GM19467 (cell line): ENCODE measurements at regions not wholly inside any gene's neighbourhood (a gene's known extent, or its start where the extent isn't known, plus 50 kb on each side); places are given as distances from the start of the nearest gene placed in this dataset.

Source experiments
- ATAC-seq: cut with Tn5 transposase; IDR thresholded peaks from one replicate; pipeline ENCODE4 v1.9.1; 2021; ENCODE audit warnings: mild to moderate bottlenecking, moderate library complexity; ENCODE audit not compliant: unreplicated experiment

- no peak for ATAC-seq
These were observed 434.4 kb downstream of the RAP2B start for GRCh38 chr3:153596401-153596800.

- ATAC-seq, result no peak
These were observed 437.7 kb downstream of the RAP2B start for GRCh38 chr3:153599685-153600084.

DNA sequence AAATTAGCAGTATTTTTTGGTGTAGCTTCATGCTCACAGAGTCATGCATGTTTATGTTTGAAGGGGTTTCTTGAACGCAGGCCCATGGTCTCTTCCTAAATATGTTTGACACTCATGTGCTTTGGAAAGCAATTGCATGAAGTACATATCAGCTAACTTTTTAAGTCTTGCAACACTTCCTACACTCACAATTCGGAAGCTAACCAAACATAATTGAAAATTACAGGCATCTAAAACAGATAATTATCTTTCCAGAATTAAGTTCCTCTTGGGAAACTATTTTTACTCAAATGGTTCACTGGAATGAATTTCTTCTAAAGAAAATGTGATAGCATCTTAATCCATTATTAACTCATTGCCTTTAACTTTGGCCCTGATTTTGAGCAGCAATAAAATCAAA is 438.9 kb downstream of the RAP2B start:
- ATAC-seq, result no peak

- no peak for ATAC-seq
These were observed 439.4 kb downstream of the RAP2B start for GRCh38 chr3:153601374-153601853.

DNA sequence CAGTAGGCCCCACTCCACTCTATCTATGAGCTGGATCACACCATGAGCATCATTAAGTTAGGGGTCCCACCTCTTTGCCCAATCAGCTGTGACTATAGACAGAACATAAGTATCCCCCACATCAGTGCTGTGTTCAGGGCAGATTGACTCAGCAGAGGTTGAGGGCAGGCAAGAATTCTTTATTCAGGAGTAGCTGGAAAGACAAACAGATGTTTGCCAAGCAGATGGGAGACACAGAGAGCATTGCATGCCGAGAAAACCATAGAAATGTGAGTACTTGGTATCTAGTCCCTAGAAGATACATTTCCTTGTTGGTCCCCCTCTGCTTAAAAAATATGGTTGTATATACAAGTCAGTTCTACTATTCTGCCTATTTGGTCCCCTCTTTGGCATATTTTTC is 440.8 kb downstream of the RAP2B start:
- ATAC-seq, result no peak

GRCh38 chr3:153614140-153614539 is 452.1 kb downstream of the RAP2B start:
- ATAC-seq, result no peak

DNA sequence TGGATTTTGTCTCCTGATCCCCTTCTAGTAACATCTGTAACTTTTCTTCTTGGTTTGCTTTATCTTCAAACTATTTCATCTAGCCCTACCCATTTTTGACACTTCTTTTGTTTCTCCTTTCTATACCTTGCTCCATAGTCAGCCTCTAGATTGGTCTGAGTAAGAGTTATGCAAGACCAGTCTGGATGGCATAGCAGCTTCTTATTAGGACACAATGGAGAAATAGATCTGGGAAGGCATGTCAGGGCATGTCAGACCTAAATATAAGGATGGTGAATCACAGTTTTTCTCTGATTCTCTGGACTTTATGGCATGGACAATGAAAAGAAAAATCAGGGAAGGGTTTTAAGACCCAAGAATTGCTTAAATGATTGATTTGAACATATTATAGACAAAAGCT is 452.5 kb downstream of the RAP2B start:
- ATAC-seq, result no peak

DNA sequence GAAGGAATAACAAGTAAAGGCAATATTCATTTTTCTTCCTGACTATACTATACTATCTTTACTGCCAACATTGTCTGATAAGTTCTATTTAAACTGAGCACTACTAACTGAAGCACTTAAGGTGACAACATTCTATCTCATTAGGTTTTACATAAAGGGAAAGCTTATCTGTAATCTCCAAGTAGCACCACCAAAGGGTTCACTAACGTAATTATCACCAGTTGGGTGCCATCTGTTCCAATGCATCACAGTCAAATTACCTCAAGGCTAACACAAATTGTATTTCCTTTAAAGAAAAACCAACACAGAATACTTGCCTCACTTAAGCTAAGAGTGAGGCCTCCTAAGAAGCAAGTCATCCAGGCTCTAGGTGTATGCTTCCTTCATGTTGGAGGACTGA is 453.8 kb downstream of the RAP2B start:
- no peak for ATAC-seq

DNA sequence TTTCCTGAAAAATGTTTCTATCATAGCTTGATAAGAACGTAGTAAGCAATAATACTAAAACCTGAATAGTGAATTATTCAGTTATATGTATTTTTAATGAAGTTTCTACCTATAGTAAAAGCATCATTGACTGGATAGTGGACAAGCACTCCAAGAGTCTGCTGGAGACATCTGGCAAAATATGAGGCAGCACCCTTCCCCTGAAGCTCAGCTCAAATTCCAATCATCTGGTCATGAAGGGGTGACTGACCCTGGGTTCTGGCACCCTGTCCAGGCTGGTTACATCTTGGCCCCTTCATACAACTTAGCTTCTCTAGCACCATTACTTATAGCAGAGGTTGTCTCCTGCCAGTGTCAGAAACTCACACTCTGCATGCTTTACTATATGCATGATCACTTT is 455.4 kb downstream of the RAP2B start:
- no peak for ATAC-seq

DNA sequence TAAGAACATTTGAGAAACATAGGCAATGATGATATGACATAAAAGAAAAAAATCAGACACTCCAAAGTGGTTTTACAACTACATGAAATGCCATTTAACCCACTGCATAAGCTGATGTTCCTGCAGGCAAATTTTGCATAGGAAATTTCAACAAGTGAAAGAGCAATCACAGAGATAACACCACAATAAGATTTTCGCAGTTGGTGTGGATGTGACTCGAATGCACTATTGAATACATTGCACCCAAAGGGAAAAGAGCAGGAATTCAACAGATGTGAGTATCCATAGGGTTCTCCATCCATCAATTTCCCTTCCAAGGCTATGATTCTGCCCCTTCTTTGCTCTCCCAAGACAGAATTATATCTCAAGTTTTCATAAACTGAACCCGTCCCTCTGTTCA is 456.1 kb downstream of the RAP2B start:
- no peak for ATAC-seq

DNA sequence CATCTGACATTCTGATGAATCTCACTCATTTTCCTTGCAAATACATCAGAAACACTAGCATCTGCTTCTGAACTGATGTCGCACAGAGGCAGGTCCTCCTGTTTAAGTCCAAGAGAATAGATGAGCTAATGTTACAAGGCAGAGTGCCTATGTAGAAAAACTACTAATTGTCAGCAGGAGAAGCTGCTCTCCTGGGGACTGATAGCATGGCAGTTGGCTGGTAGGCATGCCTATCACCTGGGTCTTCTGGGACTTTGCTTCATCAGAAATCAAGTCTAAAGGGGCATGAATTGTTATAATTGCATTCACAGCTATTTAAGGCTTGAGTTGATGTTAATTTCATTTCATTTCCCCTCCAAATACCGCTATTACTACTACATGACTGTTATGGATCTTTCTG is 457.2 kb downstream of the RAP2B start:
- ATAC-seq, result no peak

DNA sequence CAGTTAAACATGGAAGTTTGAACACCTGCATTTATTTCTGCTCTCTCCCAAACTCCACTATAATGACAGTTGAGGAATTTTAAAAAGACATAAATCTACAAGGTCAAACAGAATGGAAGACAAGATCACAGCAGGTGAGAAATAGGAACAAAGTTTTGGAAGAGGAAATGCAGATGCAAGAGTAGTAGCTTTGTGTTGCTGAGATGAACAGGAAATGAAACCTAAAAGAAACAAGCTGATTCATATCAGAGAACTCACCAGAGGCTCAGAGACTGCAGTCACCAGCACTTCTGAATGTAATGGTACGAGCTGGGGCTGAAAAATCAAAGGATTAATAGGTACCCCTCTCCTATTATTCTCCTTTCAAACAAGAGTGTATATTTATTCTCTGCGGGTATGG is 459.9 kb downstream of the RAP2B start:
- ATAC-seq, result peak; percentile 96

DNA sequence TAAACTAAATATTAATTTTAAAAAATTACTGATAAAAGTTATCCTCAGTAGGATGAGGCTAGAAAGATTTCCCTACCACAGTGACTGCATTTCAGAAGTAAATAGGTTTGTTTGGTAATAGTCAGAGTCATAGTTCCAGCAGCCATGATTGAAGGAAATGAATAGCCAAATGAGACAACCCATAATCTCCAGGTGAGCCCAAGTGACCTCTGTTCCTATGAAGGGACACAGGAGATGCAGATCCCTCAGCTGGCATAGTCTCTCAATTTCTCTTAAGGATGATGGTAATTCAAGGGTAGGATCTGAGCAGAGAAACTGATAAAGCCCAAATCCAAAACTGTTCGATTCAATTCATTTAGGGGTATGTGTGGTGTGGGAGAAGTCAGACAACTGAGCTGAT is 461.8 kb downstream of the RAP2B start:
- ATAC-seq, result no peak

- no peak for ATAC-seq
These were observed 462.4 kb downstream of the RAP2B start for GRCh38 chr3:153624310-153625030.

- ATAC-seq, result no peak
These were observed 463.5 kb downstream of the RAP2B start for GRCh38 chr3:153625506-153625905.

DNA sequence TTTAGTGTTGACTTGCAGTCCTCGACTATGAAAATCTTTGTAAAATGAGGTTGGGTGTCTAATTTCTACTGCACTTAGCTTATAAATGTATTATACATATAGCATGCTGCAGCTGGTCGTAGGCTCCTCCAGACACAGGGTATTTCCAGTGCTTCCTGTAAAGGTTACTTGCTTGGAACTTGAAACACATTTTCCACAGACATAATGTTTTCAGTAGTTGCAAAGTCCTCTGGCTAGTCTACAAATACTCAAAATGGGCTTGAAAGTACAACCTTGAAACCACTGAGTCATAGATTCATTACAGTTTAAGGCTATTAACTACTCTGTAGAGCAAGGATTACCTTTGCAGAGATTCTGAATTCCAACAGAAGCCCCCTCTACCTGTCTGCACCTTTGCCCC is 464.1 kb downstream of the RAP2B start:
- ATAC-seq, result no peak

DNA sequence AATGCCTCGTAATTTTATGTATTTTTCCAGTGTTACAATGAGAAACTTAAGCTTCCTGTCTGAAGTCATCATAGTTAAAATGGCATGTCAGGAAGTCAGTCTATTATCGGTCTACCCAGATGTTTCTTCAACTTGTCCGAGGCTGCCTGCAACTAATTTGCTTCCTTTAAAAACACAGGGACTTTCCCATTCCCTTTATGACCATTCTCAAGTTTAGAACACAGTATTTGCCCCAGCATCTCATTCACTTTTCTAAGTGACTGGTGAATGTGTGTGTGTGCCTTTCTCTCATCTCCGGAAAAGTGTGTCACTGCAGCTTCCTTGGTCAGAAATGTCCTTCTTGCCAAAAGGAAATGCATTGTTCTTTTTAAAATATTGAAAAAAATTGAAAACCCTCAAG is 466.6 kb downstream of the RAP2B start:
- peak; percentile 42 for ATAC-seq

GRCh38 chr3:153629148-153629547 is 467.1 kb downstream of the RAP2B start:
- no peak for ATAC-seq

DNA sequence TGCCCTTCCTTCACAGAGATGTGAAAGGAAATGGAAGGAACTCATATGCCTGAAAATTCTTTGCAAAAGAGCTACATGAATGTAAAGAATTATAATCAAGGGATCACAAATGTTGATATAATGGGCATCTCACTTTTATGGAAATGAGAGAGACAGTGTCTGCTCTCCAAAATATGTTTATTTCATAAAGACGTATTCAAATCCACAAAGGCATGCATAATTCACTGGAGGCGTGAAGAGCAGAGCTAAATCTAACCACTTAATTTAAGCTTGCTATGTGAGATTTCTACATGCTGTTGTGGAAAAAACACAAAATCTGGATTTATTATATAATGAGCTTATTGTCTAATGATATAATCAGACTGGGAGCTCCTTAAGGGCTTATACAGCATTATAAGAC is 469.1 kb downstream of the RAP2B start:
- ATAC-seq, result no peak

GRCh38 chr3:153631664-153632063 is 469.6 kb downstream of the RAP2B start:
- no peak for ATAC-seq

GRCh38 chr3:153633407-153633806 is 471.4 kb downstream of the RAP2B start:
- no peak for ATAC-seq

GRCh38 chr3:153634683-153635082 is 472.7 kb downstream of the RAP2B start:
- no peak for ATAC-seq

DNA sequence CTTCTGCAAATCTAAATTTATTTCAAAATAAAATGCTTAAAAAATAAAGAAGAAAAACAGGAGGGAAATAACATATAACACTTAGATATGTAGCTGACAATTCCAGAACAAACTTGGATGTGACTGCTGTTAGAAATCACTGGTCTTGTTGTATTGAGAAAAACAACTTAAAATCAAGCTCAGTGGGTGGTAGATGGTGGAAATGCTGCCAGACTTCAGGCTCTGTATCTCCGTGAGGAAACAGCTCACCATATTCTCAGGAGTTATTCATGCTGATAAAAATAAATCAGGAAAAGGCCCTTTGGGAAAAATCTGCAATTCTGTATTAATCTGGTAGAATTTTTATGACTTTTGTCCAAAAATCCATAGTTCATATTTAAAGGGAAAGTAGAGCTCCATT is 477.6 kb downstream of the RAP2B start:
- ATAC-seq, result no peak
